ENCODE measurements at regions not wholly inside any gene's neighbourhood (a gene's known extent, or its start where the extent isn't known, plus 50 kb on each side); places are given as distances from the start of the nearest gene placed in this dataset.

DNA sequence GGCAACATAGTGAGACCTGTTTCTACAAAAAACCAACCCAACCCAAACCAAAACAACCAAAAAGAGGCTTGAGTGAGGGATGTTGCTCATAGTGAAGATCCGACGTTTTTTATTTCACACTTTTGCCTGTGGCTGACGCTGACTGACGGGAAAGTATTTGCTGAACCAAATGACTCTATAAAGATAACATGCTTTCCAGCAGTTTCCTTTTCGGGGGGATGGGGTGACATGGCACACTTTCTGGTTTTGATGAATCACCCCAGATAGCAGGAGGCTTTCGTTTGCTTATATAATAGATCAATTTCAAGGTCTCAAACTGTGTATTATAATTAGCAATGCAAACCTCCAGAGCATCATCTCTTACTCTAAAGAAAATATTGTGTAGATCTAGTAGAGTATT, 150.8 kb downstream of the AQP4 start:
- Mint-ChIP-seq H3K4me1 (peaks cover 0 to 28% (median 0%) of the 10 kb centered on the region in 7 donors), H3K27ac (no peak overlapping the region), H3K4me3 (no peak overlapping the region), H3K36me3 (peaks cover 0 to 5% (median 0%) of the 10 kb centered on the region in 5 donors), H3K27me3 (peaks cover 0 to 16% (median 14%) of the 10 kb centered on the region in 5 donors), H3K9me3 (peaks cover 0 to 11% (median 0%) of the 10 kb centered on the region in 11 donors)
- ChIA-PET POLR2A (no interaction called here), CTCF (no interaction called here)
- H3K4me1 ChIP-seq (ENCODE audit: control insufficient read depth in 2 of 2, insufficient read depth in 2 of 2, low read length in 2 of 2) = no peaks in the 10 kb centered on the region
- H3K9me3 ChIP-seq (ENCODE audit: control insufficient read depth in 2 of 3, low read length in 3 of 3) = no peaks in the 10 kb centered on the region
- no peaks in the 10 kb centered on the region for H3K27me3 ChIP-seq (ENCODE audit: control insufficient read depth in 2 of 2, insufficient read depth in 2 of 2, low read length in 2 of 2)
- no peaks in the 10 kb centered on the region for H3K36me3 ChIP-seq (ENCODE audit: control insufficient read depth in 2 of 3, insufficient read depth in 3 of 3, low read length in 3 of 3)
- ATAC-seq (no peak), DNase-seq (no peak)
- H3K27ac ChIP-seq (ENCODE audit: low read depth, low read length) = no peak overlapping the region
- intact Hi-C loops (cut with micrococcal nuclease) = no loop called here
- H3K4me3 ChIP-seq (ENCODE audit: low read length) = no peak overlapping the region

DNA sequence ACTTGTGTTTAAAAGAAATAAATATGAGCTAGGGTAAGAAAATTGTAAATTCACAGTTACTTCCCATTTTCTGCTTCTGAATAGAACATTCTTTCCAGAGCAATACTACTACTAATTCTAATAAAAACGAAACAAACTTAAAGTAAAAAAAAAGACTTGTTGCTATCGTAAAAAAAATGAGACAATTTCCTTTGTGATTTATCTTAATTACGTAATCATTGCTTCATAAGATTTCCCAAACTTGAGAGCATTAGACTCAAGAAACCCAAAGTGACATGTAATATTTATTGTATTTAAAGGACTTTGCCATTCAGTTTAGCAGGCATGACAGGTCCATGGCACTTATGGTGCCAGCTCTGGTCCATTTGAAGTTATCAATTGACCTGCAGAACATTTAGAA, 153.8 kb downstream of the AQP4 start:
- no peaks in the 10 kb centered on the region for H3K27me3 ChIP-seq (ENCODE audit: control insufficient read depth in 2 of 2, insufficient read depth in 2 of 2, low read length in 2 of 2)
- CTCF ChIA-PET = no interaction called here
- Mint-ChIP-seq H3K27ac (no peak overlapping the region), H3K4me1 (peaks cover 0 to 31% (median 0%) of the 10 kb centered on the region in 7 donors), H3K9me3 (peaks cover 0 to 11% (median 0%) of the 10 kb centered on the region in 11 donors), H3K27me3 (peaks cover 6 to 20% (median 12%) of the 10 kb centered on the region in 5 donors), H3K4me3 (no peak overlapping the region), H3K36me3 (peaks cover 0 to 5% (median 0%) of the 10 kb centered on the region in 5 donors)
- ATAC-seq (no peak), DNase-seq (no peak)
- no peaks in the 10 kb centered on the region for H3K36me3 ChIP-seq (ENCODE audit: control insufficient read depth in 2 of 3, insufficient read depth in 3 of 3, low read length in 3 of 3)
- H3K9me3 ChIP-seq (ENCODE audit: control insufficient read depth in 2 of 3, low read length in 3 of 3) = no peaks in the 10 kb centered on the region
- intact Hi-C loops (cut with micrococcal nuclease) = no loop called here
- no peak overlapping the region for H3K27ac ChIP-seq (ENCODE audit: low read depth, low read length)
- H3K4me1 ChIP-seq (ENCODE audit: control insufficient read depth in 2 of 2, insufficient read depth in 2 of 2, low read length in 2 of 2) = no peaks in the 10 kb centered on the region
- POLR2A ChIA-PET = no interaction called here
- H3K4me3 ChIP-seq (ENCODE audit: low read length) = no peak overlapping the region

DNA sequence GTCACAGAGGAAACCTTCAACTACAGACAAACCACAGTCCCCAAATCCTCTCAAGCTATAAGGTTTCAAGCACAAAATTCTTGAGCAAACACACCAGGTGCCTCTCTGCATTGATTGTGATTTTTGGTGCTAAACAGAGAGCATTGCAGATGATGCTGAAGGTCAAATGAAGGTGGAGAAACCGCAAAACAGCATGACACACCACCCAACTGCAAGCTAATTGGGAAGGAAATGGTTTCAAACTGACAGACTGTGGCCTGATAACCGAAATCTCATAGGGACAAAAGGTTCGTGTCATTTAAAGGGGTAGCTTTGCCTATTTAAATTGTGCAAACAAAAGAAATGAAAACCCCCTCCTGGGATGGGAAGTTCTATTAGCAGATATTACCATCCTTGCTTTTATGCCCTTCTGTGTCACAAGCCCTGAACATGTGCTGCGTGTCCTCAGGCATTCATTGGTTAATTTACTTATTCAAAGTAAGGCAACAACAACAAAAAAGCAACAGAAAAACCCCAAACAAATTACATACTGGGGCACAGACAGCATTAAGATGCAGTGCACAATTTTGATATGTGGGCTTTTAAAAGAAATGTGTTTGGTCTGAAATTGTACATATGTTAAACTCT, 154.9 kb downstream of the AQP4 start:
- intact Hi-C loops (cut with micrococcal nuclease) = no loop called here

DNA sequence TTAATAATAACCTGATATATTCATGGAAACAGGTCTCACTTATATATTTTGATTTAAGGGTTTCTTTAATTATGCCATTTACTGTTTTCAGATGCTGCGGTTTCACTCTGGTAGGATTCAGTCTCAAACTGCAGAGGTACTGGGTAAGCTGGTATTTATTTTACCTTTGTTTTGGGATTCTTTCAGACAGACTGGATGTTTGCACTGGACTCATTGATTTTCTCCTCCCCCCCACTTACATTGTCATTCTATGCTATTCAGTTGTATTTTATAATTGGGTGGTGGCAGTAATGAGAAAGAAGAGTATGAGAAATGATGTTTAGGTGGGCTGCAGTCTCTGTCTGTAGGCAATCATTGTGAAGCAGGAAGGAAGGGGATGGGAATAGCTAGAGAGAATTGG, 155.6 kb downstream of the AQP4 start:
- intact Hi-C loops (cut with micrococcal nuclease) = no loop called here
- no peaks in the 10 kb centered on the region for H3K4me1 ChIP-seq (ENCODE audit: control insufficient read depth in 2 of 2, insufficient read depth in 2 of 2, low read length in 2 of 2)
- H3K9me3 ChIP-seq (ENCODE audit: control insufficient read depth in 2 of 3, low read length in 3 of 3) = no peaks in the 10 kb centered on the region
- H3K36me3 ChIP-seq (ENCODE audit: control insufficient read depth in 2 of 3, insufficient read depth in 3 of 3, low read length in 3 of 3) = no peaks in the 10 kb centered on the region
- Mint-ChIP-seq H3K27ac (peak overlapping the region in 1 of 9 donors; percentile 16), H3K36me3 (peaks cover 0 to 5% (median 0%) of the 10 kb centered on the region in 5 donors), H3K4me1 (peaks cover 0 to 29% (median 0%) of the 10 kb centered on the region in 7 donors), H3K9me3 (peaks cover 0 to 7% (median 2%) of the 10 kb centered on the region in 11 donors), H3K4me3 (peak overlapping the region in 1 of 10 donors; percentile 8), H3K27me3 (peaks cover 6 to 18% (median 10%) of the 10 kb centered on the region in 5 donors)
- no peak for DNase-seq
- ChIA-PET CTCF (no interaction called here), POLR2A (no interaction called here)
- no peak overlapping the region for H3K27ac ChIP-seq (ENCODE audit: low read depth, low read length)
- no peaks in the 10 kb centered on the region for H3K27me3 ChIP-seq (ENCODE audit: control insufficient read depth in 2 of 2, insufficient read depth in 2 of 2, low read length in 2 of 2)
- no peak for ATAC-seq
- H3K4me3 ChIP-seq (ENCODE audit: low read length) = no peak overlapping the region

More for the DNA sequence above, 154.9 kb downstream of the AQP4 start:
- Histone ChIP-seq H3K36me3 (ENCODE audit: control insufficient read depth in 2 of 3, insufficient read depth in 3 of 3, low read length in 3 of 3) (no peaks in the 10 kb centered on the region), H3K4me3 (ENCODE audit: low read length) (no peak overlapping the region), H3K27ac (ENCODE audit: low read depth, low read length) (no peak overlapping the region), H3K9me3 (ENCODE audit: control insufficient read depth in 2 of 3, low read length in 3 of 3) (no peaks in the 10 kb centered on the region), H3K4me1 (ENCODE audit: control insufficient read depth in 2 of 2, insufficient read depth in 2 of 2, low read length in 2 of 2) (no peaks in the 10 kb centered on the region), H3K27me3 (ENCODE audit: control insufficient read depth in 2 of 2, insufficient read depth in 2 of 2, low read length in 2 of 2) (no peaks in the 10 kb centered on the region)
- CTCF ChIA-PET = no interaction called here
- peak overlapping the region in 1 of 10 donors; percentile 9 for H3K4me3 Mint-ChIP-seq
- H3K4me1 Mint-ChIP-seq = peaks cover 0 to 31% (median 0%) of the 10 kb centered on the region in 7 donors
- peak overlapping the region in 1 of 9 donors; percentile 29 for H3K27ac Mint-ChIP-seq
- peak; percentile 60 for ATAC-seq
- H3K9me3 Mint-ChIP-seq = peaks cover 0 to 7% (median 0%) of the 10 kb centered on the region in 11 donors
- H3K27me3 Mint-ChIP-seq = peaks cover 6 to 18% (median 10%) of the 10 kb centered on the region in 5 donors
- H3K36me3 Mint-ChIP-seq = peaks cover 0 to 5% (median 0%) of the 10 kb centered on the region in 5 donors
- peak in 1 of 9 donors; percentile 21 for DNase-seq
- POLR2A ChIA-PET = no interaction called here

DNA sequence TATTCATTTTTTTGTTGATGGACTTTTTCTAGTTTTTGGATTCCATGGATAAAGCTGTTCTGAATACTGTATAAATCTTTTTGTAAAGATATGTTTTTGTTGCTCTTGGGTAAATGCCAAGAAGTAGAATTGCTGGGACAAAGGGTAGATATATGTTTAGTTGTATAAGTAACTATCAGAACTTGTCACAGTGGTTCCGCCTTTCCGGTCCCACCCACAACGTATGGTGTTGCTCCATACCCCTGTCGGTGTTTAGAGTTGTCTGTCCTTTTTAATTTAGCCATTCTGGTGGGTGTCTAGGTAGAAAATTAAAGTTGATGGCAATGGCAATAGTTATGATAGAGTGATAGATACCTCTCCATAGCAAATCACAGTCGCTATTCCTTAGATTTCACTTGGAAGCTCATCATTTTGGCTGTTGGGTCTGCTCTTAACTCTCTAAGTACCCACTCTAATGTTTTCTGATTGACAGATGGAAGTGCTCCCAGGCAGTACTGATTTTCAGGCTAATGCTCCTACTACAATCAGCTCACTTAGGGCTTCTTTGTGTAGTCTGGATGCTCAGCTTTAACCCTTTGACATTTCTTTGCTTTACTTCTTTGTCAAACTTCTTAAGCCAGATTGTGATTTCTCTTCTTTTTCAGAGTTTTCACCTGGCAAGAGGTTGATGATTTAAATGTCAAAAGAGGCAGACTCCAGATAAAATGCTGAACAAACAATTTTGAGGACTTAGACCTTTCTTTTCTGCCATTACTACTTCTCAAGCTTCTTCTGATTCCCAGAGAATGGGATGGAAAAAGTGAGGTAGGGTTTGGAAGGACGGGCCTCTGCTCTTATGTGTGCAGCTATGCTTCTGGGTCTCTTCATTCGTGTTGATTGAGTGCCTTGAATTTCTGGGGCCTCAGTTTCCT, 156.4 kb downstream of the AQP4 start:
- no peaks in the 10 kb centered on the region for H3K36me3 ChIP-seq (ENCODE audit: control insufficient read depth in 2 of 3, insufficient read depth in 3 of 3, low read length in 3 of 3)
- peaks cover 6 to 18% (median 10%) of the 10 kb centered on the region in 5 donors for H3K27me3 Mint-ChIP-seq
- CTCF ChIA-PET = no interaction called here

DNA sequence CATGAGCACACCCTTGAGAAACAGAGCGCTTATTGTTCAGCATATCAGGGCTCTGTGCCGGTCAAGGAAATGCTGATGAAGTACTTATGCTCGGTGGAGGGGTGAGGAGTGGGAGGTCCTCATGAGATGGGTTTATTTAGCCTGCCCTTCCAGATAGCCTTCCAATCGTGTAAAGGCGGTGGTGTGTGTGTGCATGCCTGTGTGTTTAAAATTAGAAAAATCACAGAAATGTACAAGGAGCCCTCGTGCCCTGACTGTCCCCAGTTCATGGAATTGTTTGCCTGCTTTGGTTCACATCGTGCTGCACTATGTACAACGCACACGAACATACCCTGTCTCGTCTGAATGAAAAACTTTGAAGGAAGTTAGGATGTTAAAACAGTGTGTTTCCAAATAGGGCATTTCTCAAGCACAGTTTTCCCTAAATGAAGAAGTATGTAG, 158.6 kb downstream of the AQP4 start:
- no peak overlapping the region for H3K4me3 ChIP-seq (ENCODE audit: low read length)
- no peaks in the 10 kb centered on the region for H3K4me1 ChIP-seq (ENCODE audit: control insufficient read depth in 2 of 2, insufficient read depth in 2 of 2, low read length in 2 of 2)
- no peak overlapping the region for H3K4me3 Mint-ChIP-seq
- DNase-seq (no peak), ATAC-seq (peak; percentile 33)
- intact Hi-C loops (cut with micrococcal nuclease) = no loop called here
- H3K4me1 Mint-ChIP-seq = peaks cover 0 to 16% (median 0%) of the 10 kb centered on the region in 7 donors
- no peaks in the 10 kb centered on the region for H3K36me3 Mint-ChIP-seq
- H3K27ac Mint-ChIP-seq = no peak overlapping the region
- H3K9me3 Mint-ChIP-seq = peaks cover 0 to 4% (median 0%) of the 10 kb centered on the region in 11 donors
- ChIA-PET POLR2A (no interaction called here), CTCF (no interaction called here)
- peaks cover 6 to 17% (median 6%) of the 10 kb centered on the region in 5 donors for H3K27me3 Mint-ChIP-seq
- no peaks in the 10 kb centered on the region for H3K27me3 ChIP-seq (ENCODE audit: control insufficient read depth in 2 of 2, insufficient read depth in 2 of 2, low read length in 2 of 2)
- no peaks in the 10 kb centered on the region for H3K9me3 ChIP-seq (ENCODE audit: control insufficient read depth in 2 of 3, low read length in 3 of 3)
- H3K27ac ChIP-seq (ENCODE audit: low read depth, low read length) = no peak overlapping the region
- H3K36me3 ChIP-seq (ENCODE audit: control insufficient read depth in 2 of 3, insufficient read depth in 3 of 3, low read length in 3 of 3) = no peaks in the 10 kb centered on the region

More for the DNA sequence above, 156.4 kb downstream of the AQP4 start:
- Histone ChIP-seq H3K27ac (ENCODE audit: low read depth, low read length) (no peak overlapping the region), H3K4me3 (ENCODE audit: low read length) (no peak overlapping the region), H3K9me3 (ENCODE audit: control insufficient read depth in 2 of 3, low read length in 3 of 3) (no peaks in the 10 kb centered on the region), H3K27me3 (ENCODE audit: control insufficient read depth in 2 of 2, insufficient read depth in 2 of 2, low read length in 2 of 2) (no peaks in the 10 kb centered on the region), H3K4me1 (ENCODE audit: control insufficient read depth in 2 of 2, insufficient read depth in 2 of 2, low read length in 2 of 2) (no peaks in the 10 kb centered on the region)
- Mint-ChIP-seq H3K4me1 (peaks cover 0 to 20% (median 0%) of the 10 kb centered on the region in 7 donors), H3K27ac (no peak overlapping the region), H3K36me3 (peaks cover 0 to 1% (median 0%) of the 10 kb centered on the region in 5 donors), H3K4me3 (no peak overlapping the region), H3K9me3 (peaks cover 0 to 6% (median 2%) of the 10 kb centered on the region in 11 donors)
- DNase-seq (no peak), ATAC-seq (peak; percentile 41)
- intact Hi-C loops (cut with micrococcal nuclease) = no loop called here
- POLR2A ChIA-PET = interaction anchor here (0.7 kb wide), 1 partner anchor 11 kb away, joined by 3 read pairs; no protein-coding TSS in a partner anchor

All from naive thymus-derived CD4-positive, alpha-beta T cell (primary cell).